ENCODE measurements at regions not wholly inside any gene's neighbourhood (a gene's known extent, or its start where the extent isn't known, plus 50 kb on each side); places are given as distances from the start of the nearest gene placed in this dataset.

GRCh38 chr2:78644854-78645253 is 380.6 kb upstream of the REG3G start:
- no peak for DNase-seq

- DNase-seq, result no peak
Observed at GRCh38 chr2:78646533-78647364, 378.8 kb upstream of the REG3G start.

- DNase-seq, result no peak
Observed at GRCh38 chr2:78648558-78648957, 376.9 kb upstream of the REG3G start.

GRCh38 chr2:78654941-78655340 is 370.6 kb upstream of the REG3G start:
- no peak for DNase-seq

- no peak for DNase-seq
Observed at GRCh38 chr2:78676921-78677696, 348.4 kb upstream of the REG3G start.

GRCh38 chr2:78677774-78678173 is 347.7 kb upstream of the REG3G start:
- DNase-seq, result no peak

- no peak for DNase-seq
Observed at GRCh38 chr2:78681386-78681785, 344.1 kb upstream of the REG3G start.

- no peak for DNase-seq
Observed at GRCh38 chr2:78682781-78683180, 342.7 kb upstream of the REG3G start.

- no peak for DNase-seq
Observed at GRCh38 chr2:78686625-78687153, 338.8 kb upstream of the REG3G start.

- DNase-seq, result no peak
Observed at GRCh38 chr2:78699696-78700095, 325.8 kb upstream of the REG3G start.

GRCh38 chr2:78701546-78701945 is 324.0 kb upstream of the REG3G start:
- no peak for DNase-seq

- DNase-seq, result no peak
Observed at GRCh38 chr2:78707776-78708386, 317.6 kb upstream of the REG3G start.

- DNase-seq, result no peak
Observed at GRCh38 chr2:78710632-78711375, 314.7 kb upstream of the REG3G start.

- DNase-seq, result no peak
Observed at GRCh38 chr2:78715293-78715692, 310.2 kb upstream of the REG3G start.

- DNase-seq, result no peak
Observed at GRCh38 chr2:78718024-78718423, 307.5 kb upstream of the REG3G start.

GRCh38 chr2:78718473-78718872 is 307.0 kb upstream of the REG3G start:
- no peak for DNase-seq

GRCh38 chr2:78721355-78722033 is 304.0 kb upstream of the REG3G start:
- DNase-seq, result no peak

- no peak for DNase-seq
Observed at GRCh38 chr2:78734221-78734620, 291.3 kb upstream of the REG3G start.

GRCh38 chr2:78739282-78739681 is 286.2 kb upstream of the REG3G start:
- DNase-seq, result no peak

GRCh38 chr2:78749638-78750037 is 275.9 kb upstream of the REG3G start:
- no peak for DNase-seq

- DNase-seq, result no peak
Observed at GRCh38 chr2:78750219-78750618, 275.3 kb upstream of the REG3G start.

- no peak for DNase-seq
Observed at GRCh38 chr2:78754930-78755329, 270.6 kb upstream of the REG3G start.

Measured in NCI-H526 treated with DMSO at 0.1 percent for 48 hours (cell line).